ENCODE measurements at regions not wholly inside any gene's neighbourhood (a gene's known extent, or its start where the extent isn't known, plus 50 kb on each side); places are given as distances from the start of the nearest gene placed in this dataset.

- no peak overlapping the region for H3K27ac ChIP-seq
- DNase-seq (ENCODE audit: low read depth, low spot score), result no peak
Observed at GRCh38 chr2:216574046-216574445, 59.2 kb upstream of the IGFBP2 start.

- H3K27ac ChIP-seq, result no peak overlapping the region
- no peak for DNase-seq (ENCODE audit: low read depth, low spot score)
Observed at GRCh38 chr2:216574586-216574985, 58.6 kb upstream of the IGFBP2 start.

- no peak for DNase-seq (ENCODE audit: low read depth, low spot score)
Observed at GRCh38 chr2:216575465-216575864, 57.8 kb upstream of the IGFBP2 start.

GRCh38 chr2:216576616-216577015, 56.6 kb upstream of the IGFBP2 start:
- DNase-seq (ENCODE audit: low read depth, low spot score), result no peak
- no peak overlapping the region for H3K27ac ChIP-seq

More at GRCh38 chr2:216575465-216575864, 57.8 kb upstream of the IGFBP2 start:
- no peak overlapping the region for H3K27ac ChIP-seq

GRCh38 chr2:216578325-216578724, 54.9 kb upstream of the IGFBP2 start:
- no peak overlapping the region for H3K27ac ChIP-seq
- DNase-seq (ENCODE audit: low read depth, low spot score), result no peak

GRCh38 chr2:216583147-216583546, 50.1 kb upstream of the IGFBP2 start:
- DNase-seq (ENCODE audit: low read depth, low spot score), result peak; percentile 14
- no peak overlapping the region for H3K27ac ChIP-seq
